GM21528 (cell line): ENCODE measurements at regions not wholly inside any gene's neighbourhood (a gene's known extent, or its start where the extent isn't known, plus 50 kb on each side); places are given as distances from the start of the nearest gene placed in this dataset.

Experiments
- ATAC-seq: cut with Tn5 transposase; IDR thresholded peaks from one replicate; pipeline ENCODE4 v1.9.1; 2021; ENCODE audit warnings: mild to moderate bottlenecking, moderate library complexity; ENCODE audit not compliant: unreplicated experiment, low FRiP score

DNA sequence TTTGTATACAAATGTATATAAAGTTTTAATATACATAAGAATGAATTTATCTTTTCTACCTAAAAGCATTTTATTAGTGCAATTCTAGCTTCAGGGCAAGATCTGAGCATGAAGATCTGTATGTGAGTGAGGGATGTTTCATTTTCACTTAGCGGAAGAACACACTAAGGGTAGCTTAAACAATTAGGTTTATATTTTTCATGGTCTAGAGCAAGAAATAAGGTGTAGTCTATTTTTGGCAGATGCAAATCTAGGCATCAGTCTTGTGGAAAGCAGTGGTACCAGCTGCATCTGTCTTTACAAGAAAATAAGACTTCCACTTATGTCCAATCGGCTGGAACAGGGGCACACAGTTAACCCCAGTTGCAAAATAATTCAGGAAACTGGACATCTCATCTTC lies 433.3 kb downstream of the ADAM29 start:
- no peak for ATAC-seq

GRCh38 chr4:175369087-175369486 lies 443.0 kb downstream of the GPM6A start:
- no peak for ATAC-seq

- no peak for ATAC-seq
Measured at GRCh38 chr4:175371091-175371490, 441.0 kb downstream of the GPM6A start.

DNA sequence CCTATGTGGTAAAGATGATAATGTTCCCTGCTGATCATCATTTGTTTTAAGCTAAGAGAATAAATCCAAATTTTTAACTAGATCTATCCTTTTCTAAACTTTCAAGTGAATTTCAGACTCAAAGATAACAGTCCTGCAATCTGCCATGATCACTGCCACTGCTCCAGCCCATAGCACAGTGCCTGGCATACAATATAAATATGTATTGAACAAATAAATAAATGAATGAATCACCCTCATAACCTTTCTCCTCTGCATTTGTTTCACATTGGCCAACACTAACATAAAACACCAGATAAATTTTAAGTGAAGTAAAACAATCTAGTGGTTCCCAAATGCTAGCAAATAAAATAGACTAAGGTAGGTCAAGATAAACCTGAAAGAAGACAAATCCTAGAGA lies 439.0 kb downstream of the GPM6A start:
- ATAC-seq = no peak

DNA sequence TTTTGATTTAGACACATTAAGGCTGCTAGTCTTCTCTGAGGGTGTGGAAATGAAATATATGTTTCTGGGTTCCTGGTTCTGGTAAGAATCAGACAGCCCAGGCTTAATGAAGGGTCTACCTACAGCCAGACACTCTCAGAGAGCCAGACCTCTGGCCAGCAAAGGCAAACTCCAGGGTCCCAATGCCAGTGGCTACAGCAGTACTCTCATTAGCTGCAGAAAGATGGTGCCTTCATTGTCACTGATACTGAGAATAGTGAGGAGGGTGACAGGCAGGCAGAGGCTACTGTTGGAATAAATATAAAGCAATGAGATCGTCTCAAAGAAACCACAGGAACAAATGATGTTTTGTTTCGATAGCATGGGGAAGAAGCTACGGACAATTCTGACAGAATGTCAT lies 437.6 kb downstream of the GPM6A start:
- no peak for ATAC-seq

DNA sequence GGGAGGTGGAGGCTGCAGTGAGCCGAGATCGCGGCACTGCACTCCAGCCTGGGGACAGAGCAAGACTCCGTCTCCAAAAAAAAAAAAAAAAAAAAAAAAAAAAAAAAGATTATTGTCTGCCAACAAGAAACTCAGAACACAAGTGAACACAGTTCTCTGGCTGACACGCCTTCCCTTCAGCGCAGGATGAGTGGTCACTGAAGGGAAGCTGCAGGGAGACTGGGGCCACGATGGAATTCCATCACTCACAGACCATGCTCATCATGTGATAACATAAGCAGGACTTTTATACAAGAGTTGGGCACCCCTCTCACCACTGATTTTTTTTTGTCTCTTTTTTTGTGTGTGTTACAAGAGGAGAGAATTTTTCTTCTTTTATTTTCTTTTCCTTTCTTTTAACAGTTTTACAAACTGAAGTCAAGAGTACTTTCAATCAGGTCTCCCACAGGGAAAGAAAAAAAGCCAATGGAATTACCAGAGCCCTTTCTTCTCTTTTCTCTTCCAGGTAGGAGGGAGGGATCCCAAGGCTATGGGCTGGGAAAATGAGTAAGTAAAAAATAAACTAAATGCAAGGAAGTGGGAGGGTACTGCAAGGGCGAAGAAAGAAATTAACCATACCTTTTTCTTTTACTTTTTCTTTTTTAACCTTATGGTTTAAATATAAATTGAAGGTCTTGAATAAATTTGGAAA lies 435.6 kb downstream of the GPM6A start:
- ATAC-seq = no peak

GRCh38 chr4:175377203-175377602 lies 434.9 kb downstream of the GPM6A start:
- no peak for ATAC-seq

GRCh38 chr4:175378372-175378771 lies 433.7 kb downstream of the GPM6A start:
- ATAC-seq = no peak

- ATAC-seq = no peak
Measured at GRCh38 chr4:175380841-175381240, 431.2 kb downstream of the GPM6A start.

DNA sequence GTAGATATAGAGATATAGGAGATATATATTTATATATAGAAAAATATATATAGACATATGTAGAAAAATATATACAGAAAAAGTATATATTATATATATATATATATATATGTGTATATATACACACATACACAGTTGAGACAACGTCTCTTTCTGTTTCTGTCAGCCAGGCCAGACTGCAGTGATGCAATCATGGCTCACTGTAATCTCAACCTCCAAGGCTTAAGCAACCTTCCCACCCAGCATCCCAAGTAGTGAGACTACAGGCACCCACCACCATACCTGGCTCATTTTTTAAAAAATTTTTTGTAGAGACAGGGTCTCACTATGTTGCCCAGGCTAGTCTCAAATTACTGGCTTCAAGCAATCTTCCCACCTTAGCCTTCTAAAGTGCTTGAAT lies 426.3 kb downstream of the GPM6A start:
- ATAC-seq = no peak

GRCh38 chr4:175386776-175387507 lies 425.1 kb downstream of the GPM6A start:
- no peak for ATAC-seq

DNA sequence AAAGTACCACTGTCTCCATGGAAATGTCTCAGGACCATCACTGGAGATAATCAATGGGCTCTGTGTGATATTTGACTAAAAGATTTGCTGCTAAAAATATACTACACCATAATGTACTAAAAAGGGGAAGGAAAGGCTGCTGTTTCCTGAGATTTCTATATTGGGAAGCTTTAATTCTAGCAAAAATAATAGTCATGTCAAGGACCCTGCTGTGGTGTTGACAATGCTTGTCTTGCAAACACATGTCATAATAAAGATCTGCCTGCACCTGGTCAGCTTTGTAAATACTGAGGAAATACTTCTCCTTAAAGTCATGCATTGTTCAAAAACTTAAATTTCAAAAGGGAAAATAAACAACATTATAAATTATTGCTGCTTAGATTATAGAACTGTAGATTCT lies 417.9 kb downstream of the GPM6A start:
- ATAC-seq = no peak

GRCh38 chr4:175405961-175406360 lies 406.1 kb downstream of the GPM6A start:
- no peak for ATAC-seq

DNA sequence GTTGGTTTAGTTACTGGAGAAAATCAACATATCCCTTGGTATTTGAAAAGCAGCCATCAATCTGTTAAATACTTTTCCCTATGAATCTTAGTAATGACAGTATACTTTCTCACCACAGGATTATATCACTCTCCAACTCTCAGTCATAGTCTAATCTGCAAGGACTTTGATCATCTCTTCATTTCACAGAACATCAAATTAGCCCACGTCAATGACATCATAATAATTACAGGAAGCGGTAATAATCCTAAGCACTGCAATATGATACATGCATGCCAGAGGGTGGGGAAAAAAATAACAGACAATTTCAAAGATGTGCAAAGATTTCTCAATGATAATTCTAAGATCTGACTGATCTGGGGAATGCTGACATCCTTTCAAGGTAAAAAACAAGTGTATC lies 404.1 kb downstream of the GPM6A start:
- ATAC-seq = no peak

DNA sequence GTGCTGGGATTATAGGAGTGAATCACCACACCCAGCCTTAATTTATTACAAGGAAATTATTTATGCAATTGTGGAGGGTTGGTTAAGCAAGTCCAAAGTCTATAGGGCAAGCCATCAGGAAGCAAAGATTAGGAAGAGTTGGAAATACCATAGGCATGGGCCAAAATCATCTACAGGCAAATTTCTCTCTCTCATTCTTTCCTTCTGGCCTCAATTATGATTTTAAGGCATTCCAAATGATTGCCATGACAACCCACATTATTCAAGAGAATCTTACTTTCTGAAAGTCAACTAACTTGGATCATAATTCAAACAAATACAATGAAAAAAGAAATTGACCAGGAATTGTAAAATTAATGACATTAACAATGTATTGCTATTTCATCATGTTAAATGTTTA lies 400.8 kb downstream of the GPM6A start:
- no peak for ATAC-seq

GRCh38 chr4:175412161-175412560 lies 399.9 kb downstream of the GPM6A start:
- ATAC-seq = no peak

DNA sequence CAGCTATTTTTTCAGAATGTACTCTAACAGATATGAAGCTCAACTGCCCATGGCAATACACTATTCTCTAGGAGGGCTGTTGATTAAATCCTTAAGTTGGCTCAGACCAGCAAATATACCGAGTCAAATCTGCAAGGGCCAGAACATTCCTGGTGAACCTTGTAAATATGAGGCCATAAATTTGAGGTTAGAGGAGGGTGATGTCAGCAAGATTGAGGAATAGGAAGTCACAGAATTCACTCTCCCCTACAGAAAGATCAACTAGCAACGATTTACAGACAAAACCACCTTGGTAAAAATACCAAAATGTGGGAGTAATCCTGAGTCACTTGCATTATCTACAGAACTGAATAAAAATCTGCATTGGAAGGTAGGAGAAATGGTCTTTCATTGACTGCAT lies 399.3 kb downstream of the GPM6A start:
- no peak for ATAC-seq

DNA sequence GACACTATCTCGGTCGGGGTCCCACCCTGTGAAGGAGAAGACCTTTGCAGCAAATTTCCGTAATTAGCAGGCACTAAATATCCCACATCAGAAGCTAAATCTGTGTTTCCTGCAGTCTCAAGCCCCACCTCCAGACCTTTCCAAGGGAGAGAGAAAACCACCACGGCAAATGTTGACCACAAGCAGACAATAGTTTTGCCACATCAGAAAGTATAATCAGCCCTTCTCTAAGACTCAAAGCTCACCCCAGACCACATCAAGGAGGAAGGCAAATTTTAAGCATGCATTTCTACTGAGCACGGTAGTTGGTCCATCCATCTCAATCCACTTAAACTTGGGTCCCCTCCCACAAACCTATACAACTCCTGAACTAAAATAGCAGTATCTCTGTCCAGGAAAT lies 398.5 kb downstream of the GPM6A start:
- no peak for ATAC-seq

DNA sequence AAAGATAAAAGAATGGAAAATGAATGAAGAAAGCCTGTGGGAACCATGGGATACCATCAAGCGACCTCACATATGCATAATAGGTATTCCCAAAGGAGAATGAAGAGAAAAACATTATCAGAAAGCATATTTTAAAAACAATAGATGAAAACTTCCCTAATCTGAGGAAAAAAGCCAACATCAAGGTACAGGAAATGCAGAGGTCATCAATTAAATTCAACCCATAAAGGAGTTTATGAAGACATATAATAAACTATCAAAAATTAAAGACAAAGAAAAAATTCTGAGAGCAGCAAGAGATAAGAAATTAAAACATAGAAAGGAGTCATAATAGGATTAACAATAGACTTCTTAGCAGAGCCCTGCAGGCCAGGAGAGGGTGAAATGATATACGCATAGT lies 397.5 kb downstream of the GPM6A start:
- ATAC-seq = no peak

DNA sequence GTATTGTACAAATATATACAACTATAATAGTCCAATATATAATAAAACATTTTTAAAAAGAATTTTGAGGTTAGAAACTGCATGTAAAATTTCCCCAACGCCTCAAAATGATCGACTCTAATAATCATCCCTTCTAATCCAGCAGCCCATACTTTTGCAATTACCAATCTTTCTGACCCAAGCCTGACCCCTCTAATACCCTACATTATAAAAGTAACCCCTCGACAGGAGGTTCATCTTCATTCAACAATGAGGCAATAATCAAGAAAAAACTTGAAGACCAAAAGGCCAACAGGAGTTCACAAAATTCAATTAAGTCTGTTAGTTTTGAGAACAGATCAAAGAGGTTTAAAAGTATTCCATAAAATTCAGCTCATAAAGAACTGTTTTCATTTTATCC lies 393.5 kb downstream of the GPM6A start:
- ATAC-seq = no peak

DNA sequence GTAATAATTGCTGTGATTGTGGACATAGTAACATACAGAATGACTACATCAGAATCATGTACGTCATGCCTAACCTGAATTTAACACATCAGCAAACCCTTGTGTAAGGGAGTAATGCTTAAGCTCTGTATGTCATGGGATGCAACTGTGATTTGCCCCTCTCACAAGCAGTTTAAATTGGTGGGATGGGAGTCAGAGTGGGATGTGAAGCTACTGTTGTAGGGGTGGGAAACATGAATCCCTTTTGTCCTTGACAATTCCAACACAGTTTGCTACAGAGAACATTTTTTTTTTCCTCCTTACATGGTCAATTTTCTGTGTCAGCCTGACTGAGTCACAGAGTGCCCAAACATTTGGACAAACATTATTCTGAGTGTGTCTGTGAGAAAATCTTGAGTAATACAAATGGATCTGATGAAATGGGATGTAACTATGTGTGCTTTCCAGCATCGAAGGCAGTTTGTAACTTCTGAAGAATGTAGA lies 392.8 kb downstream of the GPM6A start:
- no peak for ATAC-seq

- ATAC-seq = no peak
Measured at GRCh38 chr4:175421506-175421905, 390.6 kb downstream of the GPM6A start.
